Caco-2 (cell line): ENCODE measurements at regions not wholly inside any gene's neighbourhood (a gene's known extent, or its start where the extent isn't known, plus 50 kb on each side); places are given as distances from the start of the nearest gene placed in this dataset.

Experiments
- BruUV-seq: library from RNA; stranded (reverse); fragments of 400-500 nt; replicated peaks from 2 replicates; lab custom pipeline; 2021; lab: Mats Ljungman, UMichigan
- CTCF ChIA-PET: fragments of 300-600 bp; sonication (Branson Sonifier 250); formaldehyde crosslinking; loops from one replicate; lab custom pipeline; 2022; ENCODE audit warnings: antibody characterized with exemption; lab: Charles Lee
- POLR2A ChIA-PET: fragments of 300-600 bp; sonication (Branson Sonifier 250); formaldehyde crosslinking; loops from one replicate; lab custom pipeline; 2022; ENCODE audit warnings: antibody characterized with exemption; lab: Charles Lee
- DNase-seq, 2 experiments: peaks; one replicate each; pipeline versions ENCODE4 v3.0.0 to v3.0.0-alpha.2; 2020 to 2022
- H3K27me3 ChIP-seq: replicated peaks from 2 replicates; pipeline ENCODE4 v1.6.0; 2011; ENCODE audit warnings: low read length; ENCODE audit not compliant: control insufficient read depth, insufficient read depth
- H3K36me3 ChIP-seq: 2 replicates; pipeline ENCODE4 v1.5.1; 2011; ENCODE audit warnings: low read length; ENCODE audit not compliant: control insufficient read depth, insufficient read depth
- H3K4me1 ChIP-seq: fragments of 250-450 bp; sonication (Bioruptor Pico); 2 replicates; pipeline ENCODE4 v1.5.1; 2020; ENCODE audit warnings: mild to moderate bottlenecking
- H3K4me3 ChIP-seq: 2 replicates; pipeline ENCODE4 v1.5.1; 2011; ENCODE audit warnings: low read depth, mild to moderate bottlenecking, control low read depth, low read length
- H3K9me3 ChIP-seq: fragments of 250-450 bp; sonication (Bioruptor Pico); 2 replicates; pipeline ENCODE4 v1.5.1; 2020; ENCODE audit warnings: mild to moderate bottlenecking, moderate library complexity
- H3K27ac Mint-ChIP-seq: one replicate; pipeline ENCODE4 v1.8.0; 2022; ENCODE audit warnings: mixed read lengths; ENCODE audit not compliant: unreplicated experiment
- H3K27me3 Mint-ChIP-seq: one replicate; pipeline ENCODE4 v1.8.0; 2022; ENCODE audit warnings: mixed read lengths; ENCODE audit not compliant: insufficient read depth, unreplicated experiment
- H3K36me3 Mint-ChIP-seq: one replicate; pipeline ENCODE4 v1.8.0; 2022; ENCODE audit warnings: mild to moderate bottlenecking, mixed read lengths; ENCODE audit not compliant: insufficient read depth, unreplicated experiment
- H3K4me1 Mint-ChIP-seq: one replicate; pipeline ENCODE4 v1.8.0; 2022; ENCODE audit warnings: low read depth, mixed read lengths; ENCODE audit not compliant: unreplicated experiment
- H3K4me3 Mint-ChIP-seq: one replicate; pipeline ENCODE4 v1.8.0; 2022; ENCODE audit warnings: mild to moderate bottlenecking, moderate library complexity, mixed read lengths; ENCODE audit not compliant: unreplicated experiment
- H3K9me3 Mint-ChIP-seq: one replicate; pipeline ENCODE4 v1.8.0; 2022; ENCODE audit warnings: mixed read lengths; ENCODE audit not compliant: unreplicated experiment
- intact Hi-C: fragments of 100-400 bp; cut with micrococcal nuclease; formaldehyde crosslinking; loops from one replicate; pipeline ENCODE4 v1.10.0; 2022; ENCODE audit not compliant: unreplicated experiment
- TF ChIP-seq, protein P1 (sequence below), 2 experiments: fragments of 200-600 bp in 1 of 2; IDR thresholded peaks; 1 replicate in 1 of 2; 2 replicates in 1 of 2; pipeline versions ENCODE4 v1.5.1 to v1.8.0; 2011 to 2022; ENCODE audit warnings: antibody characterized with exemption in 1 of 2, control low read depth in 1 of 2, inconsistent platforms in 1 of 2, low read depth in 1 of 2, low read length in 1 of 2, mild to moderate bottlenecking in 1 of 2, moderate library complexity in 1 of 2; ENCODE audit not compliant: insufficient read depth in 1 of 2, severe bottlenecking in 1 of 2, unreplicated experiment in 1 of 2

DNA sequence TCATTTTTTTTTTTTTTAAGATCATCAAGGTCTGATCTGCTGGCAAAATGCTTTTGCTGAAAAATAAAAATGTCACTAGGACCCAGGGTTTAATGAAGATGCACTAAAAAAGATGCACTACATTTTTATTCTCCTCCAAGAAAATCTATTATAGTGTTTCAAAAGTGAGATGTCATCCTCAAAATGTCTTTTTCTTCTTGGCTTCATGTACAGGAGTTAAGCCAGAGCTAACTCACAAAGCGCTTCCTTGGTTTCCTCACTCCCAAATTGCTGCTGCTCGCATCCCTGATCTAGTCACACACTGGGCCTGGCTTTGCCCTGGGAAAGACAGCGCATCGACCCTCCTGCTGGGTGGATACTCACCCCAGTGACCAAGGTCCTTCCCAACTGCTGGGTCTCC lies 113.4 kb upstream of the CCDC68 start:
- POLR2A ChIA-PET: no interaction called here
- TF ChIP-seq, protein P1, sequence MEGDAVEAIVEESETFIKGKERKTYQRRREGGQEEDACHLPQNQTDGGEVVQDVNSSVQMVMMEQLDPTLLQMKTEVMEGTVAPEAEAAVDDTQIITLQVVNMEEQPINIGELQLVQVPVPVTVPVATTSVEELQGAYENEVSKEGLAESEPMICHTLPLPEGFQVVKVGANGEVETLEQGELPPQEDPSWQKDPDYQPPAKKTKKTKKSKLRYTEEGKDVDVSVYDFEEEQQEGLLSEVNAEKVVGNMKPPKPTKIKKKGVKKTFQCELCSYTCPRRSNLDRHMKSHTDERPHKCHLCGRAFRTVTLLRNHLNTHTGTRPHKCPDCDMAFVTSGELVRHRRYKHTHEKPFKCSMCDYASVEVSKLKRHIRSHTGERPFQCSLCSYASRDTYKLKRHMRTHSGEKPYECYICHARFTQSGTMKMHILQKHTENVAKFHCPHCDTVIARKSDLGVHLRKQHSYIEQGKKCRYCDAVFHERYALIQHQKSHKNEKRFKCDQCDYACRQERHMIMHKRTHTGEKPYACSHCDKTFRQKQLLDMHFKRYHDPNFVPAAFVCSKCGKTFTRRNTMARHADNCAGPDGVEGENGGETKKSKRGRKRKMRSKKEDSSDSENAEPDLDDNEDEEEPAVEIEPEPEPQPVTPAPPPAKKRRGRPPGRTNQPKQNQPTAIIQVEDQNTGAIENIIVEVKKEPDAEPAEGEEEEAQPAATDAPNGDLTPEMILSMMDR (IDR thresholded peaks at IDR 0.05; ENCODE audit: insufficient read depth in 1 of 2, low read depth in 1 of 2, low read length in 1 of 2, severe bottlenecking in 1 of 2, unreplicated experiment in 1 of 2): no peak
- Histone ChIP-seq H3K9me3 (no peaks in the 10 kb centered on the region), H3K4me3 (no peak overlapping the region), H3K4me1 (peaks cover 4% of the 10 kb centered on the region; the same call in 1 of the 2 replicates), H3K36me3 (no peaks in the 10 kb centered on the region), H3K27me3 (no peaks in the 10 kb centered on the region)
- H3K27ac Mint-ChIP-seq: no peak overlapping the region
- no TSS peak for BruUV-seq
- no peaks in the 10 kb centered on the region for H3K9me3 Mint-ChIP-seq
- no peak overlapping the region for H3K4me3 Mint-ChIP-seq
- intact Hi-C loops: no loop called here
- H3K36me3 Mint-ChIP-seq: no peaks in the 10 kb centered on the region
- DNase-seq: no peak
- H3K4me1 Mint-ChIP-seq: peaks cover 9% of the 10 kb centered on the region
- CTCF ChIA-PET: no interaction called here
- no peaks in the 10 kb centered on the region for H3K27me3 Mint-ChIP-seq

DNA sequence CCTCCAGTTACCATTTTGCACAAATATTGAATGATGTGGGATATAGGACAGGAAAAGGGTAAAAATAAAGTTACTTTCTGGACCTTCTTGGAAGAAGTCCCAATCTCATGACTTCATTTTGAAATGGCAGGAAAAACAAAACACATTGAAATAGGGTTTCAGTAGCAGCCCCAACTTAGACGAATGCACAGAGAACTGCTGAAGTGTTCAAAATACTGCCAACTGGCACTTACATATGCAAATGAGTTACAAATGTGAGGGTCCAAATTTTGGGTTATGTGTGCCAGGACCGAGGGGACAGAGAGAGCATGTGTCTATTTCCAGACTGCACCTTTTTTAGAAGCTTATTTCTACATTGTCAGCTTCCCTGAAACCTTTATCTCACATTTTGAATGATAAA lies 112.9 kb upstream of the CCDC68 start:
- H3K36me3 ChIP-seq: no peaks in the 10 kb centered on the region
- Mint-ChIP-seq H3K27me3 (no peaks in the 10 kb centered on the region), H3K4me1 (peaks cover 4% of the 10 kb centered on the region), H3K4me3 (no peak overlapping the region), H3K9me3 (no peaks in the 10 kb centered on the region), H3K36me3 (no peaks in the 10 kb centered on the region), H3K27ac (no peak overlapping the region)
- TF ChIP-seq, protein P1 (IDR thresholded peaks at IDR 0.05; ENCODE audit: insufficient read depth in 1 of 2, low read depth in 1 of 2, low read length in 1 of 2, severe bottlenecking in 1 of 2, unreplicated experiment in 1 of 2): no peak
- no peak for DNase-seq
- no peaks in the 10 kb centered on the region for H3K9me3 ChIP-seq
- no peaks in the 10 kb centered on the region for H3K27me3 ChIP-seq
- ChIA-PET POLR2A (no interaction called here), CTCF (no interaction called here)
- intact Hi-C loops: no loop called here
- no peak overlapping the region for H3K4me3 ChIP-seq
- BruUV-seq: no TSS peak
- no peaks in the 10 kb centered on the region; the same call in 1 of the 2 replicates for H3K4me1 ChIP-seq

DNA sequence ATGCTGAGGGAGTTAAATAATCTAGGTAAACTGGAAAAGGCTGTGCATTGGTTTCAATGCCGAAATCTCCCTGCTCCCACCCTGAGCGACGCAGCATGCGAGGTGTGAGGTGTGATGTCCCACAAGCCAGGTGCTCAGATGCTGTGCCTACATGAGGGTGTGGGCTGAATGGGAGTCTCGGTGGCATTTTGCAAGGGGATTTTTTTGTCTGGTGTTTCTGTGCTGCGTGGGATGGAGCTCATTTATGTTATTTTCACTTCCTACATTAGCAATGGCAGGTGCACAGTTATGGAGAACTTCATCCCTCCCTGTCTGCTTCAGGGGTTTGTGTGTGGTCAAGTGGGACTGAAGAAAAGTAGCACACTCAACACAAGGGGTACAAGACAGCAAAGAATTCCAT lies 110.2 kb upstream of the CCDC68 start:
- Mint-ChIP-seq H3K27me3 (no peaks in the 10 kb centered on the region), H3K4me3 (no peak overlapping the region), H3K36me3 (no peaks in the 10 kb centered on the region), H3K27ac (no peak overlapping the region), H3K9me3 (no peaks in the 10 kb centered on the region), H3K4me1 (no peaks in the 10 kb centered on the region)
- DNase-seq: no peak
- Histone ChIP-seq H3K27me3 (no peaks in the 10 kb centered on the region), H3K9me3 (no peaks in the 10 kb centered on the region), H3K4me1 (no peaks in the 10 kb centered on the region), H3K36me3 (no peaks in the 10 kb centered on the region), H3K4me3 (no peak overlapping the region)
- CTCF ChIA-PET: no interaction called here
- TF ChIP-seq, protein P1 (IDR thresholded peaks at IDR 0.05; ENCODE audit: insufficient read depth in 1 of 2, low read depth in 1 of 2, low read length in 1 of 2, severe bottlenecking in 1 of 2, unreplicated experiment in 1 of 2): no peak
- POLR2A ChIA-PET: no interaction called here
- no TSS peak for BruUV-seq
- intact Hi-C loops: no loop called here
